Midbrain (tissue), 1 donor: ENCODE measurements at regions not wholly inside any gene's neighbourhood (a gene's known extent, or its start where the extent isn't known, plus 50 kb on each side); places are given as distances from the start of the nearest gene placed in this dataset.
"Not testable (repeated sequence)": the region's sequence is repeated elsewhere in the genome, so short reads cannot be mapped to it uniquely, and the experiment has no call there.

ENCODE experiments used
- DNase-seq: peaks from one replicate; lab custom pipeline; 2025; lab: John Stamatoyannopoulos, UW

DNA sequence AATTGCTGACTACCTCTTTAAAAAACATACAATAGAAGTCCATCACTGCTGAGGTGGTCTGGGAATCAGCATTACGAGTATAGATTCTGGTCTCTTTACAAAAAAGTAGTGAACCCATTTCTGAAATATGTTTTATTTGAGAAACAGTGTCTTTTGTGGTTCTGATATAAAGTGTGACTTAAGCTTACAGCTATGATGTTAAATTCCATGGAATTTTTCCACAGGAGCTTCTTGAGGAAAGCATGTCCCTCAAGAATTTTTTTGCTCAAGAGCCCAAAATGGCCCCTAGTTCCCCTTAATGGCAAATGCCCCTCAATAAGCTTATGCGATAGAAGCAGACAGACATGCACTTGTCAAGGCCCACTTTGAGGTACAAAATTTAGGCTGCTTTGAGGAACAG lies 265.7 kb downstream of the FAM170A start:
- no peak for DNase-seq

DNA sequence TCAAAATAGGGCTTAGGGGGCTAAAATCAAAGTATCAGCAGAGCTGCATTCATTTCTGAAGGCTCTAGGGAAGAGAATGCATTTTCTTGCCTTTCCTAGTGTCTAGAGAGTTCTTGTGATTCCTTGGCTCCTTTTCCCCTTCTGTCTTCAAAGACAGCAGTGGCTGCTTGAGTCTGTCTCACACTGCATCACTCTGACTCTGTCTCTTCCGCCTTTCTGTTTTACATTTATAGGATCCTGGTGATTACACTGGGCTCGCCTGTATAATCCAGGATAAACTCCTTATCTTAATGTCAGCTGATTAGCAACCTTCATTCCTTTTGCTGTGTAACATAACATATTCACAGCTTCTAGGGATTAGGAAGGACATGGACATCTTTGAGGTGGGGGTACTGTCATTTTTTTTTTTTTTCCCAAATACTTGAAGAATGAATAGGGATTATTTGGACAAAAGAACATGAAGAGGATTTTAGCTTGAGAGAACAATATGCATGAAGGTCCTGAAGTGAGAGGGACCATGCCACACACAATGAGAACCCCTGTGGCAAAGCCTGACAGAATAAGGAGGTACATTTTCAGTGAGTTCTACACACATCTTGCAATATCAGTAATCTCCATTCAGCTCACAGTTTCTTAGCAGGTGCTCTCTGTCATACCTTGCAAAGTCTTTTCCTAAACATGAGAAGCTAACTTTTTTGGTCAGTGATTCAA lies 267.6 kb downstream of the FAM170A start:
- no peak for DNase-seq

DNA sequence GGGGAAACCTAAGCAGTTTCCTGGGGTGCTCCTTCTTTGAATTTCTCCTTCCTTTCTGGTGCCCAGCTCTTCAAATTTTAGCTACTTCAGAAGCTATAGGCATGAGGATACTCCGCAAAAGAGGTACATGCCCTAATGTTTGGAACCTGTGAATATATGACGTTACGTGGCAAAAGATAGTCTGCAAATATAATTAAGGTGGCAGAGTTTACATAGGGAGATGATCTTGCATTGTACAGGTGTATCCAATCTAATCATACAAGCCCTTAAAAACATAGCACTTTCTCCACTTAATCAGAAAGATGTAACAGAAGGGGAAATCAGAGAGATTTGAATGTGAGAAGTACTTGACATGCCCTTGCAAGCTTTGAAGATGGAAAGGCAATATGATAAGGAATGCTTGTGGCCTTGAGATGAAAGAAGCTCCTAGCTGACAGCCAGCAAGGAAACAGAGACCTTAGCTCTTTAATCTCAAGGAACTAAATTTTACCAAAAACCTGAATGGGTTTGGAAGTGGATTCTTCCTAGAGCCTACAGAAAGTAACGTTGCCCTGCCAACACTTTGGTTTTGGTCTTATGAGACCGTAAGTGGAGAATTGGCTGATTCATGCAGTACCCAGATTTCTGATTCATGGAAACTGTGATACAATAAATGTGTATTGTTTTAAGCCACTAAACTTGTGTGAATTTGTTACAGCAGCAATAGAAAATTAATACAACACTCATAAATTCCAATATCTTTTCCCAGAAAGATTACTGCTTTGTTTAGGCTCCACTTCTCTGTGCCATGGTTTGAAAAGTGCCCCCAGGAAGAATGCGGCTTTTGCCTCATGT lies 268.4 kb downstream of the FAM170A start:
- DNase-seq: no peak

DNA sequence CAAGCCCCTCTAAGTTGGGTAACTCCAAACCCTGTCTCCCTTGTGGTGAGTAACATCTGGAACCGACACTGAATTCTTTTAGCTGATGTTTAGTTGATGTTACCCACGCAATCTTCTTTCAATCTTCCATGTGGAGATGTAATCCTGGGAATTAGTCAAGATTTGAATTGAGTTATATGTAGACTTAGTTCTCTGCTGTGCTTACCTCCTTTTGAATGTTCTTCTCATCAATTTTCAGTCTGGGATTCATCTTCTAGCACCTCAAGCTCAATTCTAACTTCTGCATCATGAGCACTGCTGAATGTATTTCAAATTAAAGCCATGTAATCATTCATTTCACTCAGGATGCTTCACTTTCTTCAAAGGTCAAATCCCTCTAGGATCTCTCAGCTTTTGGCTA lies 270.6 kb downstream of the FAM170A start:
- DNase-seq: no peak

DNA sequence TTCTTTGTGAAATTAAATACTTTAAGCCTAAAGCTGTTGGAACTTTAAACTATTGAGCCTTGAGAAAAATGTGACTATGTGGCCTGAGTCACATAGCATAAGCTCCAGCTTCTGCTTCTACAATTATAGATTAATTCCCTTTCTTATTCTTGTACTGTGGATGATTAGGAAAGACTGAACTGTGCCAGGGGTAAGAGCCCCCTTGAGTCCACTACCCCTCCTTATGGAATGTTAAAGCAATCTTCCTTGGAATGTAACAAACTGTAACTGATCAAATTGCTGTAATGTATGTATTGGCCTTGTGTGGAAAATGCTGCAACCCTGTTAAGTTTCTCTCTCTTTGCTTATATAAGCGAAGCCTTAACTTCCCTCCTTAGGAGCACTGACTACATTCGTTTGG lies 273.2 kb downstream of the FAM170A start:
- DNase-seq: no peak

DNA sequence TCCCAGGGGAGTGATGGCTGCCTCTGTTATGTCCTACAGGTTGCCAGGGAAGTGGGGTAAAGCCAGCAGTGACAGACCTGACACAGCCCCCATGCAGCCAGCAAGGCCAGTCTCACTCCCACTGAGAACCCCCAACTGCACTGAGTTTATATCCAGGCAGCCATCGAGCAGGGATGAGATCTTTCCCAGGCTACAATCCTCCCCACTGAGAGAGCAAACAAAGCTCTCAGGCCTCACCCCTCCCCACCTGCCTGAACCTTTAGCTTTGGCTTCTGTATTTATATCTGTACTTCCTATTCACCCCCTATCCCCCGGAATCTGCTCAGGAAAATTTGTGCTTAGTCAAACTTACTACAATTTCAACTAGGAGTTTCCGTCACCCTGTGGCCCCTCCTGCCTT lies 284.1 kb downstream of the FAM170A start:
- DNase-seq: no peak

DNA sequence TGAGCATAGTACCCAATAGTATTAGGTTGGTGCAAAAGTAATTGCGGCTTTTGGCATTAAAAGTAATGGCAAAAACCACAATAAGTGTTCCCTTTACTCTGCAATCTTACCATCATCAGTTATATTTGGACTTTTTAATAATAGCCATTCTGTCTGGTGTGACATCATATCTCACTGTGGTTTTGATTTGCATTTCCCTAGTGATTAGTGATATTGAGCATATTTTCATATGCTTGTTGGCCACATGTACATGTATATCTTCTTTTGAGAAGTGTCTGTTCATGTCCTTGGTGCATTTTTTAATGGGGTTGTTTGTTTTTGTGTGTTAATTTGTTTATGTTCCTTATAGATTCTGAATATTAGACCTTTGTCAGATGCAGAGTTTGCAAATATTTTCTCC lies 289.9 kb downstream of the FAM170A start:
- DNase-seq: no peak

DNA sequence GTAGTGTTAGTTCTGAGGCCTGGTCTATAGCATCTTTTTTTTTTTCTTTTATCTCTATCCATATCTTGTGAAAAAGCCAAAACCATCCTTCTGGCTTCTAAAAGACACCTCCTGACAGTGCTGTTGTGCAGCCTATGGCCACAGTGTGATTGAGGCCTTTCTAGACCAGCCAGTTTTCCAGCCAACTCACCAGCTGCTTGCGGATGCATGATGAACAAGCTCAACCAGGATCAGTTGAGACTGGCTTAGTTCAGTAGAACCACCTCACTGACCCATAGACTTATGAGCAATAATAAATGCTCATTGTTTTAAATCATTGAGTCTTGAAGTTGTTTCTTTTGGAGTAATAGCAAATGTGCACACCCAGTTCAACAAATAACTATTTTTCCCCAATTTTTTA lies 296.9 kb downstream of the FAM170A start:
- no peak for DNase-seq

DNA sequence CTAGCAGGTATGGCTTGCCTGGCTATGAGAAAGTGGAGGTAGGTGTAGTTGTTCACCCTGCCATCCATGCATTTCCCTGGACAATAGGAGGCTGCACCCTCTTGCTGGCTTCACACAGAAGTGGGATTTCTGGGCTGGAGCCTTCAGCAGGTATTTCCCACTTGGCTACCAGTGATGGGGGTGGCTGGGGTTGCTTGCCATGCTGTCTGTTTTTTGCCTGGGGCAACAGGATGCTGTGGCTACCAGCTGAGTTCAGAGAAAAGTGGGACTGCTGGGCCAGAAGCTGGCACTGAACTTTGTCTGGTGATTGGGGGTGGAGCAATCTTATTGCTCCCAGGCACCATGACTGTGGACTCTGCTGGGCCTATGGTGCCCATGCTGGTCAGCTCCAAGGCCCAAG lies 299.6 kb downstream of the FAM170A start:
- no peak for DNase-seq

DNA sequence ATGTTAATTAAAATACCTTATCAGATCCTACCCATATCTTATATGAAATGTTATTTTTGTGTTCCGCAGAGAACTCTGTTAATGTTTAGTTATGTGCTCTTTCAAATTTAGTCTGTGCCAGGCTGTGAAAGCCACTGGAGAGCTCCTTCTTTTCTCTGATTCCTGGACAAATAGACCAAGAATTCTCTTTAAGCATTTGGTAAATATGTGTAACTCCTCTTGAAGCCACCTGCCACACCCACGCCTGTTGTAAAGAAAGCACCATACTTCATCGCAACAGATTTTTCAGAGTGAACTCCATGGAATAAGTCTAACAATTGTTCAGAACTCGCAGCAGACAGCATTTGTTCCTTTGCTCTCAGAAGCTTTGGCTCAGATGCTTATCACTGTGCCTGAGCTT lies 301.1 kb downstream of the FAM170A start:
- DNase-seq: no peak

DNA sequence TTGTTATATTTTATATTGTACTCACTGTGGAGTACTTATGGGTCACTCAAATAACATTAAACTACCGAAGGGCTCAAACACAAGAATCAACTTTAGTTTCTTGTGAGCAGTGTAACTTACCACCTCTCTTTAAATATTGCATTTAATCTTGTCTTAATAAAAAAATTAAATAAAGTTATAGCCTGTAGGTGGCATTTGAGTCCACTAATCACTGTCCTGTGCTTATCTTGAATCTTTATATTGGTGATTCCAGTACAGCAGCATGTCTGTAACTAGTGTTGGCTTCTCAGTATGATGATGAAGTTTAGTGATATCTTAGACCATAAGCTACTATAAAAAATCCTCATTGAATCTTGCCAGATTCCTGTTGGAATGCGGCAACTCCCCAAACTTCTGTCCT lies 313.8 kb downstream of the FAM170A start:
- DNase-seq: no peak

DNA sequence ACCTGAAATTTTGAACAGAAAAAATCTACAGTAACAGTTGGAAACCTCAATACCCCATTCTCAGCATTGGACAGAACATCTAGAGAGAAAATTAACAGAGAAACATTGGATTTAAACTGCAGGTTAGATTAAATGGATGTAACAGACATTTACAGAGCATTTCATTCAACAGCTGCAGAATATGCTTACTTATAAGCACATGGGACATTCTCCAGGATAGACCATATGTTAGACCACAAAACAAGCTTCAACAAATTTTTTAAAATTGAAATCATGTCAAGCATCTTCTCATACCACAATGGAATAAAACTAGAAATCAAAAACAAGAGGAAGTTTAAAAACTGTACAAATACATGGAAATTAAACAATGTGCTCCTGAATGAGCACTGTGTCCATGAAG lies 316.3 kb downstream of the FAM170A start:
- no peak for DNase-seq

DNA sequence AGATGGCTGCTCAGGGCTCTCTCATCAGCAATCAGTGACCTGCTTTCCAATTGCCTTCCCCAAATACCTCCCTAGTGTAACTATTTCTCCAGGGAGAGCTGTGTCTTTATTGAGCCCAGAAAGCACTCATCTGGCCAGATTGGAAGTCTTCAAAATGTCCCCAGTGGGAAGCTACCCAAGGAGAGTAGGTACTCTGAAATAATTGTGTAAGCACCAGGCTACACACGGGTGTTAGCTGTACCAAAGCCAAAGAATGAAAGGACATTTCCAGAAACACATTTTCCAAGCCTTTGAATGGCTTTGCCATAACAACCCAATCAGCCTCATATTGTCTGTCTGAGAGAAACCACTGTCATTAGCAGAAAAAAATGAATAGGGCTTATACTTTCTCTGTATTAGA lies 318.8 kb downstream of the FAM170A start:
- DNase-seq: peak; percentile 10

DNA sequence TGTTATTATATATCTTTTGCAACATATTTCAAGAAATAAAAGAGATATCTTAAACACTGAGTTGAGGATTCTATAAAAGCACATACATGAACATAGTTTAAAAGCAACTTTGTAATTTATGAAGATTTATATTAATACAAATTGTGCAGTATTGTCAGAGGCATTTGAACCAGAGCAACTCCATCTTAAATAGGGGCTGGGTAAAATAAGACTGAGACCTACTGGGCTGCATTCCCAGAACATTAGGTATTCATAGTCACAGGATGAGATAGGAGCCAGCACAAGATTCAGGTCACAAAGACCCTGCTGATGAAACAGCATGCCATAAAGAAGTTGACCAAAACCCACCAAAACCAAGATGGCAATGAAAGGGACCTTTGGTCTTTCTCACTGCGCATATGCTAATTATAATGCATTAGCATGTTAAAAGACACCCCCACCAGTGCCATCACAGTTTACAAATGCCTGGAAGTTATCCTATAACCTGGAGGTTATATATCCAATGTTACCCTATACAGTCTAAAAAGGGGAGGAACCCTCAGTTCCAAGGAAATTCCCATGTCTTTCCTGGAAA lies 320.2 kb downstream of the FAM170A start:
- DNase-seq: no peak

DNA sequence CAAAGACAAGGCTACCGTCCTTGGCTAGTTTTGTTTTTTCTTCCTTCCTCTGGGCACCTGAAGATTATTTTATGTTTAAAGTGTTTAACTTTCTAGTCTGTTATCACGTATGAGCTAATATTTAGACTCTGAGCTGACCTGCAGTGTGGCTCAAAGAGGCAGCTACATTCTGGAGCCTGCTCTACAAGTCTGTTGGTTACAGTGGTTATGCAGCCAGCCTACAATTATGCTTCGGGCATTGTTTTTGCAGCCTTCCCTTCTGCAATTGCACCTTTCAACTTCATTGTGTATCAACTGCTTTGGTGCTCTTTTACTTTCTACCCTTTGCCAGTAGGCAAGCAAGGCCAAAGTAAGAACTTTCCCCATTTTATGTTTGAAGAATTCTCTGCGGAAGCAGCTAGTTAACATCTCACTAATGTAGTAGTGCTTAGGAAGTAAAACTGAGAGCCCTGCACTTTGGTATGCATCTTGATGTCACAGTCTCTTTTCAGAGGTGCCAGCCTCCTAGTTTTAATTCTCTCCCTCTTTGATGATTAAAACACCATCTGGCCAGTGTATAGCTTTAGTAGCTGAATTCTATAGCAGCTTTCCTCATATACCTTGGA lies 322.1 kb downstream of the FAM170A start:
- DNase-seq: no peak

DNA sequence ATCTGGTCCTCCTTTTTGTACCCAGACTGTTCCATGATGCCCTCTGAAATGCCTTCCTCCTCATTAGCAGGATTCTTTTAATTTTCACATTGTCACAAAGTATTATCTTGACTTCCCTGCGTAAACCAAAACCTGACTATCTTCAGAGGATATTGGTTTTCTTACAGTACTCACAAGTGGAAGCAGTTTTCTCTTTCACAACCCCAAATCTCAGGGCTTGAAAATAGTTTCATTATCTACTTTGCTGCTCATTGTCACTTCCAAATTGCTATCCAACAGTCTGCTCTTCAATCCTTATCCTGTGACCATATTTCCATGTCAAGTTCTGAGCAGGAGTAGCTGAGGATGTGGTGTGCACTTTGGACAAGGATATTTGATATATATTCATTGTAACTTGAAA lies 324.1 kb downstream of the FAM170A start:
- DNase-seq: no peak

DNA sequence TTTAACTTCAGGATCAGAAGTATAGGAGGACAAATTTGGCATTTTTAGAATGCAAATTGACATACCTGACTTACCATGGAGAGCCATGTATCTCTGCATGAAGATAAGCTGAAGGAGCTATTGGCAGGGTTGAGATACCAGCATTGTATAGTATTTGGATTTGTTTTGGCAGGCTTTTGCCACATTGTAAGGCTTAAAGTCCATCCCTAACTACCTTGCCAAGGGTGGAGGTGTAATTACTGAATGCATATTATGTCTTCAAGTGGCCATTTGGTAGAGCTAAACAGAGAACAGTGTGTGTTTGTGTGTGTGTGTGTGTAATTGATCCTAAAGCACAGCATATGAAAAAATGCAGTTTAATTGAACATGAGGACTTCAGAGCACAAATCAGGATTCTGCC lies 324.7 kb downstream of the FAM170A start:
- DNase-seq: no peak

DNA sequence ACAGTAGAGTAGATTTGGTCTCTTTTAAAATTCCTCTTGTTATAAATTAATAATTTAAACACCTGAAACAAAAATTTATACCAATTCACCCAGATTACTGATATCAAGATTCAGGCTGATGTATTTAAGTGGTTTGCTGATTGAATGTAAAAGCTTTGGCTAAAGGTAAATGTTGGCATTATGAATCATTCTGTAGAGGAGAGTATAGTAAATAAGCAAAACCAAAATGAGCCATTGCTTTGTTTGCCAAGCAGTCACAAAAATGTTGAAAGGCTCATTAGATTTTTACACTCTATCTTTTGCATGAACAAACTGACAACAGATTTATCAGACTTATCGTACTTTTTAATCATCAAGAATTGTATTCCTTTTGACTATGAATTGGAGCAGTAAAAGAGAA lies 332.6 kb downstream of the FAM170A start:
- DNase-seq: no peak

DNA sequence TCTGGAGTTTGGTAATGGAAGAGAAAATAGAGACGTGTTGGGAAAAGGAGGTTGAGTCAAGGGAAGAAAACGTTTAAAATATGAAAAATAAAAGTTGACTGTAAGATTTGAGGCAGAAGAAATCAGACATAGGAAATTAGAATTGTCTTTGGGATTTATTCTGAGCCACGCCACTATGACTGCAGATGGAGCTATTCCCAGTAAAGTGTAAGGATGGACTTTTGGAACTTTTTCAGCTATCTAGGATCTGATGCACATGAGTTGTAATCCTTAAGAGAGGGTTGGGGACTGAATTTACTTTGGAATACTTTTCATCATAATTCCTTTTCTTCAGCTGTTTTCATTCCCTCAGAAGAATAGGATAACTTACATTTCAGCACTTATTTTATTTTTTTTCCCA lies 336.7 kb downstream of the FAM170A start:
- DNase-seq: no peak

DNA sequence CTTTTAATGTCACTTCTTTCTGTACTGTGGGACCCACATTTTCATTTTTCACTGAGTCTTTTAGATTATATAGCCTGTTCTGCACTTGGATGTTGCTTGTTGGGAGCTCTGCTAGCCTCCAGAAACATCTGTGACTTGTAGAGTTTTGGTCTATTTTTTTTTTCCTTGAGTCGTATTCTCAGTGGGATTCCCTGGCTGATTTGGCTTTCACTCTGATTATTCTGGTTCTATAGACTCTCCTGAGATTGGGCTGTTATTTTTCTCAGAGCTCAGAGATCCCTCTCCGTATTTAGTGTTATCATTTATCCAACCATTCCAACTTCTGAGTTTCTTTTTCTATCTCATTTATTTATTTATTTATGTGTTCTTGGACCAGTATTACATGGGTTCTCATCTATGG lies 339.3 kb downstream of the FAM170A start:
- DNase-seq: no peak

DNA sequence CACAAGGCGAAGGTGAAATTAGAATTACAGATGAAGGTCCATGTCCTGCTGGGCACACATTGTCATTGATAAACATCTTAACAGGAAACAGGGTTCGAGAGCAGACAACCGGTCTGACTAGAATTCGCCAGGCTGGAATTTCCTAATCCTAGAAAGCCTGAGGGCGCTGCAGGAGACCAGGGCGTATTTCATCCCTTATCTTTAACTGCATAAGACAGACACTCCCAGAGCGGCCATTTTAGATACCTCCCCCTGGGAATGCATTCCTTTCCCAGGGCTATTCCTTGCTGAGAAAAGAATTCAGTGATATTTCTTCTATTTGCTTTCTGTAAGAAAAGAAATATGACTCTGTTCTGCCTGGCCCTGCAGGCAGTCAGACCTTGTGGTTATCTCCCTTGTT lies 357.7 kb downstream of the FAM170A start:
- not testable (repeated sequence) for DNase-seq

DNA sequence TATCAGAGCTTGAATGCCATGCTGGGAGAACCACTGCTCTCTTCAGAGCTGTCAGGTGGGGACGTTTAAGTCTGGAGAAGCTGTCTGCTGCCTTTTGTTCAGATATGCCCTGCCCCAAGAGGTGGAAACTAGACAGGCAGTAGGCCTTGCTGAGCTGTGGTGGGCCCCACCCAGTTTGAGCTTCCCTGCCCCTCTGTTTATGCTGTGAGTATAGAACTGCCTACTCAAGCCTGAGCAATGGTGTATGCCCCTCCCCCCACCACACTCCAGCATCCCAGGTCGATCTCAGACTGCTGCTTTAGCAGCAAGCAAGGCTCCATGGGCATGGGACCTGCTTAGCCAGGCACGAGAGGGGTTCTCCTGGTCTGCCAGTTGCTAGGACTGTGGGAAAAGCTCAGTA lies 362.3 kb downstream of the FAM170A start:
- DNase-seq: no peak

DNA sequence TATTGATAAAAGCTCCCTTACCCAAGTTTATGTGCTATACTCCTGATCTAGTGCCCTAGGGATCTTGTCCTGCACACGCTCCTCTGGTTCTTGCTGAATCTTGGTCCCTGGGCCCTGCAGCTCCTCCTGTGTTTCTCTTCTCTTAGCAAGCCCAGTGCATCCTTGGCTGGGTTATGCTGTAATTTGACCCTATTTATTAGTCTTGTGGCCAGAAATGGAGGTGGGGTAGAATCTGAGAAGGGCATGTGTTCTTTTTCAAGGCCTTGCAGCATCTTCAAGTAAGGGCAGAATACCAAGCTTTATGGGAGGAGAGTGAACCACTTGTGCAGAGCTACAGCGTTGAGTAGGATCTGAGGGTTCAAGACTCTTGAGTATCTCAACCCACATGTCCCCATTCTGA lies 366.8 kb downstream of the FAM170A start:
- DNase-seq: no peak
